GM18867 (cell line): ENCODE measurements at regions not wholly inside any gene's neighbourhood (a gene's known extent, or its start where the extent isn't known, plus 50 kb on each side); places are given as distances from the start of the nearest gene placed in this dataset.

Experiments used
- ATAC-seq: cut with Tn5 transposase; IDR thresholded peaks from one replicate; pipeline ENCODE4 v1.9.1; 2021; ENCODE audit warnings: mild to moderate bottlenecking, moderate library complexity; ENCODE audit not compliant: unreplicated experiment

DNA sequence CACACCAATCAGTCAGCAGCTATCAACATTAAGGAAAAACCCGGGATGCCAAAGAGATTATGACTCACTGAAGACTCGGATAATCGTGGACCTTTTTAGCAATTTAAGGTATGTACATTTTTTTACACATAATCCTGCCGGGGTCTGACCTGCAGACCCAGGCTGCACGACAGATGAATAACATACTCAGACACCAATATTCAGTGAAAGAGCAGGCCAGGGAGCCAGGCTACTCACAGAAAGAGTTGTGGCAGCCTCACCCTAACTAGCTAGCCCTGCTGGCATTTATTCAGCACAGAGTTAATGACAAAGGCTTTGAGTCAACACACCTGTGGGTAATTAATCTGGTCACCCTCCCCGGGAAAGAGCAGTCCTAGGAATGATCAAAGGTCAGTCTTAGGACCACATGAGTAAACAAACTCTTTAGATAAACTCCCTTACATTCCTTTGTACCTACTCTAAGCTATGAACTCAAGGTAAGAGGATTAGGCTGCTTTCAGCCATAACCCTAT lies 727.5 kb downstream of the TBL1XR1 start:
- no peak for ATAC-seq

DNA sequence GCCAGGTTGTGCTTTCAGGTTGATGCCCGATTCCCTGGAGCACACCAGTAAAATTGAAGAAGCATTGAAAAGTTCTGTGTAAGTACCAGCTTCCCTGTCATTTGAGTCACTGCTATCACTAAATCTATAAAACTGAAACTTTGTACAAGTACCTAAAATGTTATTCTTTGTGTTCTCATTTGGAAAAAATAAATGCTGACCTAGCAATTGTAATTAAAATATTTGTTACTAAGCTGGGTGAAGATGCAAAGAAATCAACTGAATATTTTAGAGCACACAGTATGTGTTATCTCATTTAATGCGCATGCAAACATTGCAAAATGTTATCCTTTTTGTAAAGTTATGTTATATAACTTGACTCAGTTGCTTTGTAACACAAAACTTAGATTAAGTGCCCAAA lies 733.7 kb downstream of the TBL1XR1 start:
- ATAC-seq, result no peak

DNA sequence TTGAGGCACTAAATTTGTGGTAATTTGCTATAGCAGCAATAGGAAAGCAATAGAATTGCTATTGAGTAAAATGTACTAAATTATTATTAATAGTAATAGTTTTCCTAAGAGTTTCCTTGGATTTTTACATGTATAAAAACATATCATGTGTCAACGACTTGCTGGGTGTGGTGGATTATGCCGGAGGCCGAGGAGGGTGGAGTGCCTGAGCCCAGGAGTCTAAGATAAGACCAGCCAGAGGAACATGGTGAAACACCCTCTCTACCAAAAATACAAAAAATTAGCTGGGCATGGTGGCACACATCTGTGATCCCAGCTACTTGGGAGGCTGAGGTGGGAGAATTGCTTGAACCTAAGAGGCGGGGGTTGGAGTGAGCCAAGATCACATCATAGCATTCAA lies 749.9 kb downstream of the TBL1XR1 start:
- ATAC-seq, result no peak

DNA sequence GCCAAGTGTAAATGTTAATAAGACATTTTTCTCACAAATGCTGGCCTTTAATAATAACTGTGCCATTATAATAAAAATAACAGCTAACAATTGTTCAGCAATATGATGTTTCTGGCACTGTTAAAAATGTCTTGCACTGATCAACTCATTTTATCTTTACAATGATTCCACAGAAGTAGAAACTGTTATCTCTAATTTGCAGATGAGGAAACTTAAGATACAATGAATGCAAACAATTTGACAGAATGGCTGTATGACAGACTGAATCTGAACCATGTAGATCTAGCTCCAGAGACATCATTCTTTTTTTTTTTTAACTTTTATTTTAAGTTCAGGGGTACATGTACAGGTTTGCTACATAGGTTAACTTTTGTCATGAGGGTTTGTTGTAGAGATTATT lies 755.0 kb downstream of the TBL1XR1 start:
- no peak for ATAC-seq

DNA sequence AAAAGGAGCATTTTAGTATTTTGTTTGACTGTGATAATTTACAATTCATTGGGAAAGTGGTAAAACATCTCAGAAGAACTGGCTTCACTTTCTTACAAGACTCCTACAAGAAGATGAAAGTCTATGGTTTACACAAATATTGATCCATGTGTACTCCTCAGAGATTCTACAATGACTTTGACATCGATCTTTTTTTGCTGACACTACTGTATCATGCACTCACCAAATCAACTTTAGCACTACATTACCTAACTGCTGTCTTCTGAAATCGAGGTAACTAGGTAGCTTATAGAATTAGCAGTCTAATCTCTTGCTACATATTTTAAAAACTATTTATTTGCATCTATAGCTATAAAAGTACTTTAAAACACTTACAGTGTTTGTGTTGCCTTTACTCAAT lies 757.6 kb downstream of the TBL1XR1 start:
- no peak for ATAC-seq

DNA sequence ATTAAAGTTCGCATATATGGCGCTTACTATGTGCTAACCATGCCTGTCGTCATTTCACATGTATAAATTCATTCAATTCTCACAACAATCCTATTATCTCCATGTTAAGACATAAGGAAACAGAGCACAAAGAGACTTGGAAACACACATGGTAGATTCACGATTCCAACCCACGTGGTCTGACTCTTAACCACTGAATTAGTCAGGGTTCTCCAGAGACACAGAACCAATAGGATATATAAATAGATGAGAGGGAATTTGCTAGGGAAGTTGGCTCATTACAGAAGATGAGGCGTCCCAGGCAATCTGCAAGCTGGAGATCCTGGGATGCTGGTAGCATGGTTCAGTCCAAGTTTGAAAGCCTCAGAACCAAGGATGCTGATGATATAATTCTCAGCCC lies 765.3 kb downstream of the TBL1XR1 start:
- no peak for ATAC-seq

DNA sequence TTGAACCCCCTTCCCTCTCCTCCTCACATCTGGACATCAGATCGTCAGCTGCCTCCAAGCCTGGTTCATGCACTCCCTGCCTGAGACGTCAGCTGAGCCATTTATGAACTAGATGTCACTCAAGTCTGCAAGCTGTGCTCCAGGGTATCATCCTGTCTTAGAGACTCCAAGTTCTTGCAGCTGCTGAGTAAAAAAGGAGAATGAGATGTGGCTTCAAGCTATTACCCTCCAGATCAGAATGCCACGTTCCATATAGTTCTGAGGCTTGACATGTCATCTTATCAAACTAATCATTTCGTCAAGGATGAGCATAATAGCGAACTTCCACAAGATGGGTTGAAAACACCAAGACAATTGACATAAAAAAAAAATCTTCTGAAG lies 766.3 kb downstream of the TBL1XR1 start:
- ATAC-seq, result no peak

DNA sequence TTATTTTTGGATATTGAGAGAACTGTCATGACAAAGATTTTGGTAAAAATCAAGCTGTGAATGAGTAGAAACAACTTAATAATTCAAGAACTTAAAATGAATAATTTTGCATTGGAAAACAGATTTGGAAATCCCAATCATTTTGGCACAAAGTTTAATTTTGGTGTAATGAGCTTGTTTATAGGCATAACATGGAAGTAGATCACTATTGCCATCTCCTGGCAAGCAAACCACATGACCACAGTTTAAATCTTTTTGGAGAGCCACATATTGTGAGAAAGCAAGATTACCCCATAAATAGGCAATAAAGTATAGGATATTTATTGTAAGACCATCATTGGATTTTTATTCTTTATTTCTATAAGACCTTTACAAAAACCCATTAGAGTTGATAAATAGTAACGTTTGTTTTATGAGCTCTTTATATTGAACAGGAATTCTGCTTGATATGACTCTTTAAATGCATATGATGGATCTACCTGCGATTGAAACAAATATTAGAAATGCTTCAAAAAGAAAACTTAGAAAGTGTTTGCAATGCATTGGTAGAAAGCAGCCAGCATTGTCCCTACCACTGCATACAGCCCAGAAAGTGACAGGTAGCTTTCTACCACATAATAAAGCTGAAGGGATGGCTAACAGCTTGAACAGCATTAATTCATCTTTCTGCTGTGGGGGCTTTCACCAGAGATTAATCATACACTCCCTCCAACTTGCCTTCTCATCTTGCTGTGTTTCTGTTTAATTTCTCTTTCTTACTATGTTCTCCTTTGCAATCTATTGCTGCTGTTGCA lies 766.8 kb downstream of the TBL1XR1 start:
- ATAC-seq, result peak; percentile 54

DNA sequence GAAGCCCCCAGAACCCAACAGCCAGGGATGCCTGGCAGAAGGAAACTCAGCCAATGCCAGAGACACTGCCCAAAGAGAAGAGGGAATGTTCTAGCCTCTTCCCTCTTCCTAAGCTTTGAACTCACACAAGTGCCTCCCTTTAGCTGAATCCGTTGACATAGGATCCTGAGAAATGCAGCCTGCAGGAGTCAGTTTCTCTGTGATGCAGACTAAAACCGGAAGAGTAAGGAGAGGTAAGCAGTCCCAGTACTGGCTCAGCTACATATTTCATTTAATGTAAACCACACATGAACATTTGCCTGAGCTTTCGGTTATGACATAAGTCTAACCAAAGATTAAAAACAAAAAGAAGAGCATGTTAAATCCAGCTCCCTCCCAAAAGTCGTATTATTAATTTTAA lies 768.7 kb downstream of the TBL1XR1 start:
- no peak for ATAC-seq

DNA sequence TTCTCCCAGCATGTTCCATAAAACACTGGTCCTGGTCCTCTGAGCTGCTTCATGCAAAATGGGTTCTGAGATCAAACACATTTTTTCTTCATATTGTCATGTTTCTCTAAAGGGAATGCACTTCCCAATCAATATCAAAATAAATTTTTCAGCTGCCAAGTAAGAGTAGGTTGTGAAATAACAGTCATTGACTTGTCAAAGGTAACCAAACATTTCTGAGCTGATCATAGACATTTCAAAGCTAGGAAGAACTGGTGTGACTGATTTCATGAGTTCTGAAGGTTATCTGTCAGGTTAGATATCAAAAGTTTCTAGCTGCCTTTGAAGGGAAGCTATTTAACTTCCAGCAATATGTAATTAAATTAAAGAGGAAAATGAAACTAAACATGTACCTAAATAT lies 770.9 kb downstream of the TBL1XR1 start:
- no peak for ATAC-seq

DNA sequence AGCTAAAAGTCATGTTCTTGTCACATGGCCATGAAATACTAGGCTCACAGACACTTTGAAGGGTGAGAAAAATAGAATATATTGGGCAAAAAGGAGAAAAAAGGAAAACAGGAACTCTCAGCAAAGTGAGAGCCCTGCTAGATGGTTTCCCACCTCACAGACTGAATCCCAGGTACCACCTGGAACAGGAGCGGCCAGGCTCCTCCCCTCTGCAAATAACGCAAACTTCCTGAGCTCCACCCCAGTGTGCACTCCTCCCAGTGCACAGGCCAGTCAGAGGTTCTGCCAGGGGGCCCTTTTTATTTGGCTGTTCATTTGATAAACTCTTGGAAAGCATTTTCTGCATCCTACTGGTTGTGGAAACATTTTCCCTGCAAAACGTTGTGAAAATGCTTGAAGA lies 780.4 kb downstream of the TBL1XR1 start:
- ATAC-seq, result no peak

DNA sequence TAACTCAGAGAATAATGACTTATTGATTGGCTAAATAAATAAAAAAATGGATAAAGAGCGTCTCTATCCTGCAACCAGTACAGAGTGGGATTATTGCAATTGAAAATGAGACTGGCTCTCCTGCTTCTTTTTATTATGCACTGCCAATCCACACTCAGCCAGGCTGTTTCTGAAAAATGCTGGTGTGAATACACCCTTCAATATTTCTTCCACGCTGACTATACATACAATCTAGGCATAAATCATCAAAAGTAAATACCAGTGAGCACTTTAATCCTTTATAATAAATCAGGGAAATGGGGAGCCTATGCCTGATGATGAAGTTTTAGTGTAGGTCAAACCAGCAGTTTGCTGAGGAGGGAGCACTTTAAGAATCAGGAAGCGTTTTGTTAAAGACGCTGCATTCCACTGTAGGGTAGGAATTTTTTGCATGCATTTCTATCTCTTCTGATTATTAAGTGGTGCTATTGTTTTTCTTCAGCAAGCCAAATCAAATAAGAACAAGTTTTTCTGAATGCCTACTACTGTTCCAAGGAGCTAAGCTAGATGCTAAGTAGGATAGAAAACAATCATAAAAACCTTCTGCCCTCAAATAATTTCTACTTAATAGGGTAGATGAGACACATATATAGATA lies 781.5 kb downstream of the TBL1XR1 start:
- no peak for ATAC-seq

DNA sequence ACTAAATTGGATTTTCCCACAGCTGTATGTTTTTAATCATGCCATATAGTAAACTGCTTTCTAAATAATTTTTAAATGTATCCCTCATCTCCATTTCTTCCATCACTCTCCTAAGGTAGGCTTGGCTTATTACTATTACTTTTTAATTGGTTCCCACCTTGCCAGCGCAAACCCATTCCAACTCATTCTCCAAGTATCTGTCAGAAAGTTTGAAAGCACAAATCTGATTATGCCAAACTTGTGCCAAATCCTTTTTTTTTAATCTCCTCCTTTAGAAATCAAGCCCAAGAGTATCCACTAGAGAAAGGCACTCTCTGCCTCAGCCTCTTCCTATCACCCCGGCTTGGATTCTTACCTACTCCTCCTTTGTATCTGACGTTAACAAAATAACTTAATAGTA lies 784.5 kb downstream of the TBL1XR1 start:
- ATAC-seq, result no peak

DNA sequence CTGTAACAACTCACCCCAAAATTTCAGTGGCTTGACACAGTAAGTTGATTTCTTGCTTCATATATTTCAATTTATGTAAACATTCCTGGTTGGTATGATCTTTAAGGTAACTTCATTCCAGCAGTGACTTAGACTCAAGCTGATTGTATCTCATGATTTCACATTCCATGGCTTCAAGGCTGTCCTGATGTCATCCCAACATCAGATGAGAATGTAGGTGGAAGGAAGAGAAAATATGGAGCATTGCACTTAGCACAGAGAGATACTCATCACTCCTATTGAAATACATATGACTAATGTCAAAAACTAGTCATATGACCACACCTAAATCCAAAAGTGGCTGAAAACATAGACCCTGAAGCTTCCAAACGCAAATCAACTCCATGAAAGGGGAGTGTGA lies 793.8 kb downstream of the TBL1XR1 start:
- ATAC-seq, result no peak

DNA sequence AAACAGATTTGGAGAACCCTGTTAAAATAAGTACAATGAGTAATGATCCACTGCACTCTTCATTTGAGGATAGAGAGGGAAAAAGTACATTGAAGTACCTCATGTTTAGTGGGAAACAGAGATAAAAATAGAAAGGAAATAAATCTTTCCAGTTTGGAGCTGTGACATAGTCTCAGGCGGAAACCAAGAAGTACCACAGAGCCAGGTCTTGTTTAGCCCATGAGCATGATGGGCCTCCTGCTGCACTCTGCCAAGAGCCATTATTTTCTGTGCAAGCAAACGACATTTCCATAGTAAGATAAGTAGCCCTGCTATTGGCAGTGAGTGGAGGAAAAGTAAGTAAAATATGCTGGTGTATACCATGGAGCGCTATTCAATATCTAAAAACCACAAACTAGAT lies 796.1 kb downstream of the TBL1XR1 start:
- no peak for ATAC-seq

DNA sequence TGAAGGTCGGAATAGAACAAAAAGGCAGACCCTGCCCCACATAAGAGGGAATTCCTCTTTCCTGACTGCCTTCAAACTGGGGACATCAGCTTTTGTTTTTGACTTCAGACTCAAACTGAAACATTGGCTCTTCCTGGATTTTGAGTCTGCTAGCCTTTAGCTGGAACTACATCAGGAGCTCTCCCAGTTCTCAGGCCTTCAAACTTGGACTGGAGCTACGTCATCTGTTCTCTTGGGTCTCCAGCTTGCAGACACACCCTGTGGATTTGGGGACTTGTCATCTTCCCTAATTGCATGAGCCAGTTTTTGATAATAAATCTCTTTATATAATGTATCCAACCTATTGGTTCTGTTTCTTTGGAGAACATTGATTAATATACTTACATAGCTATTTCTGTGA lies 798.1 kb downstream of the TBL1XR1 start:
- no peak for ATAC-seq

DNA sequence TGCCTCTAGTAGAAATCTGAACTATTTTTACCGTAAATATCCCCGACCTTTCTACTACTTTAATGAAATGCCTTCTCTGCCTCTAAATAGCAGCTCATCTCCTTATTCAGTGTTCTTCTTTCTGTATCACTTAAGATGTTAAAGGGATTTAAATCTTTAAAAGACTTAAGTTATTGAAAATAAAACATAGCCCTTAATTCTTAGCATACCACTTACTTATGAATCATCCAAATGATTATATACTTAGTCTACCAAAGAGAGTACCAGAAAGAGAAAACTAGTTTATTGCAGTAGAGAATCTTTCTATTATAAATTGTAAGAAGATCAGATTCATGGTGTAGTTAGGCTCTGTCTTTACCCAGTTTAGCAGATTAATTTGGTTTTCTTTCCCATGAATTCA lies 802.0 kb downstream of the TBL1XR1 start:
- no peak for ATAC-seq

DNA sequence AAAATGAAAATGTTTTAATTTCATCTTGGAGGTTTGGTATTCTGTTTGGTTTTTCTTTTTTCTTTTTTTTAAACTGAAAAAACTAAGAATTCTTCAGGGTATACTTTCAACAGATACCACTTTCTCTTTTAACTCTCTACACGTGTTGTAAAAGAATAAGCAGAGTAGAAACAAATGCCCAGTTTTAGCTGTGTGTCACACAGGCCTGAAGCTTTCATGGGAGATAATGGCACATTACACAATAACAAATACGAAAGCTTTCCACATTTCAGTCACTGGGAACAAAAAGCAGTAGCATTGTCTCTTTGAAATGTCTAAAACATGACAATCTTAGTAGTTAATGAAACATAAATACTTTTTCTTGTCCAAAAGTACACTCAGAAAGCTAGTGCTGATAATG lies 818.5 kb downstream of the TBL1XR1 start:
- ATAC-seq, result no peak

DNA sequence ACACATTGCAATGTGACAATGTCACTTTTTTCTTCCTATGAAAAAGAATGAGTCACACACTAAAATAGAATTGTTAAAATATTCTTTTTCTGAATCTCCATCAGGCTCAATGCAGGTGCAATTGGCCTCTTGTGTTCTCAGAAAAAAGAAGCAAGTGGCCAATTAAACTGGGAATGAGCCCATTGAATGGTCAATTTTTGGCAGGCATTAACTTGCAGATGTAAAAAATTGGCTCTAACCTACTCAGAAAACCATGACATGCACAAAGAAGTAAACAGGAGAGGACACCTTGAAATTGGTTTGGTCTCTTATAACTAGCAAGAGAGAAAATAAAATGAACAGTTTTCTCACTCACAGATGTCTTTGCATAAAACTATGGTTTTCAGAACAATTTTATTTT lies 820.8 kb downstream of the TBL1XR1 start:
- ATAC-seq, result no peak

DNA sequence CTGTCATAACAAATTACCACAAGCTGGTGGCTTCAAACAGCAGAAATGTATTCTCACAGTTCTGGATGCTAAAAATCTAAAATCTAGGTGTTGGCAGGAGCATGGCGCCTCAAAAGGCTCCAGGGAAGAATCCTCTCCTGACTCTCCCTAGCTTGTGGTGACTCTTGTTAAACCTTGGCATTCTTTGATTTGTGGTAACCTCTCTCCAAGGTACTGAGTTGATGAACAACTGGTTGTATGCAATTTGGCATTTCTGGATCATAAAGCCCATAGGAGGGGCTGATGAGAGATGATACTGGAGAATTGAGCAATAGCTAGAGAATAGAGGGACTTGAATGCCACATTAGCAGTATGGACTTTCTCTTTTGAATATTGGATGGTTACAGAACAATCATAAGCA lies 821.8 kb downstream of the TBL1XR1 start:
- no peak for ATAC-seq

DNA sequence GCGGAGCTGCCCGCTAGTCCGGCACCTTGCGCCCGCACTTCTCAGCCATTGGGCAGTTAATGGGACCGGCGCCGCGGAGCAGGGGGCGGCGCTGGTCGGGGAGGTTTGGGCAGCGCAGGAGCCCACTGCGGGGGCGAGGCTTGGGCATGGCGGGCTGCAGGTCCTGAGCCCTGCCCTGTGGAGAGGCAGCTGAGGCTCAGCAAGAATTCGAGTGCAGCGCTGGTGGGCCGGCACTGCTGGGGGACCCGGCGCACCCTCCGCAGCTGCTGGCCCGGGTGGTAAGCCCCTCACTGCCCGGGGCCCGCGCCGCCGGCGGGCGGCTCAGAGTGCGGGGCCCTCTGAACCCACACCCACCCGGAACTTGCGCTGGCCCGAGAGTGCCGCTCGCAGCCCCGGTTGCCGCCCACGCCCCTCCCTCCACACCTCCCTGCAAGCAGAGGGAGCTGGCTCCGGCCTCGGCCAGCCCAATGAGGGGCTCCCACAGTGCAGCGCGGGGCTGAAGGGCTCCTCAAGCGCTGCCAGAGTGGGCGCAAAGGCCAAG lies 835.0 kb downstream of the TBL1XR1 start:
- no peak for ATAC-seq

DNA sequence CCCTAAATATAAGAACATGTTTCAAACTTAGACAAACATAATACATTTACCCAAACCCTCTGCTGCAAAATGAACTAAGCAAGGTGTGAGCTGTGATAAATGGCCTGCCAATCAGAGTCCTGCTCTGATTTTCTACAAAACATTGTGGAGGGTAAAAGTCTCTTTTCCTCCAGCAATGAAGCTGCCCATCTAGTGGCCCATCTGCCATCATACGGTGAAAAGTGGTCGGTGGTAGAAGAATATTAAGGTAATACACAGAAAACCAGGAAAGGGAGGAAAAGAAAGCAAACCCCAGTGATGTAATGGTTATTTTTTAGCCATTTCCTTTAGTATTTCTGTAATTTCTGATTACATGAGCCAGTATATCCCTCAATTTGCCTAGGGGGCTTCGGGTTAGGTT lies 838.1 kb downstream of the TBL1XR1 start:
- ATAC-seq, result no peak
